Transverse colon (tissue), 4 donors: ENCODE measurements at regions not wholly inside any gene's neighbourhood (a gene's known extent, or its start where the extent isn't known, plus 50 kb on each side); places are given as distances from the start of the nearest gene placed in this dataset.

ENCODE experiments used
- CTCF ChIP-seq, 5 experiments: fragments of 200-600 bp in 3 of 5; fragments of 450-650 bp in 2 of 5; sonication (generic) in 3 of 5; IDR thresholded peaks; 1 replicate in 2 of 5; 2 replicates in 3 of 5; pipeline ENCODE4 v1.5.1; 2016 to 2017; ENCODE audit warnings: antibody characterized with exemption in 5 of 5, inconsistent platforms in 3 of 5, mild to moderate bottlenecking in 2 of 5, moderate library complexity in 1 of 5
- EP300 ChIP-seq: sonication (generic); formaldehyde crosslinking; IDR thresholded peaks from one replicate; pipeline ENCODE4 v1.6.1; 2017; ENCODE audit warnings: antibody characterized with exemption, low read depth
- POLR2A ChIP-seq: fragments of 450-650 bp; IDR thresholded peaks from one replicate; pipeline ENCODE4 v1.6.1; 2016; ENCODE audit warnings: antibody characterized with exemption, mild to moderate bottlenecking, moderate library complexity
- POLR2AphosphoS5 ChIP-seq, 3 donors: sonication (generic); formaldehyde crosslinking; IDR thresholded peaks; one replicate each; pipeline ENCODE4 v1.6.1; 2016; ENCODE audit warnings: antibody characterized with exemption in 3 of 3

- TF ChIP-seq EP300 (no peak), CTCF (IDR thresholded peaks at IDR 0.05) (no peak), POLR2AphosphoS5 (IDR thresholded peaks at IDR 0.05) (no peak), POLR2A (no peak)
Measured at GRCh38 chr7:26461518-26461917, 169.9 kb downstream of the SNX10 start.
